H1 (cell line): ENCODE measurements at regions not wholly inside any gene's neighbourhood (a gene's known extent, or its start where the extent isn't known, plus 50 kb on each side); places are given as distances from the start of the nearest gene placed in this dataset.

Experiments
- CTCF ChIA-PET: fragments of 300-600 bp; sonication (Branson Sonifier 250); formaldehyde crosslinking; loops from one replicate; lab custom pipeline; 2021; ENCODE audit not compliant: partially characterized antibody; lab: Charles Lee
- POLR2A ChIA-PET: fragments of 300-600 bp; sonication (Branson Sonifier 250); formaldehyde crosslinking; loops from one replicate; lab custom pipeline; 2021; ENCODE audit warnings: inconsistent platforms; ENCODE audit not compliant: partially characterized antibody; lab: Charles Lee
- DNase-seq, 2 experiments: peaks; one replicate each; pipeline versions ENCODE4 v3.0.0 to v3.0.0-alpha.2; 2010 to 2022; ENCODE audit warnings: low spot score in 2 of 2, low read depth in 1 of 2, mixed read lengths in 1 of 2
- FAIRE-seq: peaks from 2 replicates; lab custom pipeline; 2011; peaks lifted over from hg19 to GRCh38; lab: Jason Lieb, UNC
- H2AFZ ChIP-seq: 2 replicates; pipeline ENCODE4 v1.8.1; 2012; ENCODE audit warnings: low read length, inconsistent platforms
- H2AK5ac ChIP-seq: 2 replicates; pipeline ENCODE4 v1.6.1; 2013; ENCODE audit warnings: low read depth, low read length
- H2BK120ac ChIP-seq: replicated peaks from 2 replicates; pipeline ENCODE3; 2013; ENCODE audit warnings: low read depth, low read length, inconsistent platforms
- H2BK12ac ChIP-seq: 2 replicates; pipeline ENCODE4 v1.6.1; 2013; ENCODE audit warnings: low read depth, low read length
- H2BK15ac ChIP-seq: 2 replicates; pipeline ENCODE4 v1.6.1; 2013; ENCODE audit warnings: low read length
- H2BK20ac ChIP-seq: 2 replicates; pipeline ENCODE4 v1.6.1; 2013; ENCODE audit warnings: low read length
- H2BK5ac ChIP-seq: 2 replicates; pipeline ENCODE4 v1.6.1; 2013; ENCODE audit warnings: low read depth, low read length
- H3K14ac ChIP-seq: 2 replicates; pipeline ENCODE4 v1.6.1; 2013; ENCODE audit warnings: inconsistent platforms; ENCODE audit not compliant: insufficient read length
- H3K18ac ChIP-seq: 2 replicates; pipeline ENCODE4 v1.6.1; 2013; ENCODE audit warnings: low read length; ENCODE audit errors: extremely low read depth
- H3K23ac ChIP-seq: 2 replicates; pipeline ENCODE4 v1.6.1; 2013; ENCODE audit warnings: inconsistent platforms; ENCODE audit not compliant: insufficient read length
- H3K23me2 ChIP-seq: 2 replicates; pipeline ENCODE4 v1.6.1; 2013; ENCODE audit warnings: low read depth, low read length
- H3K27ac ChIP-seq: 2 replicates; pipeline ENCODE4 v1.6.1; 2011; ENCODE audit warnings: low read depth, low read length, inconsistent platforms
- H3K27me3 ChIP-seq, 4 experiments: replicated peaks in 1 of 4; 1 replicate in 1 of 4; 2 replicates in 3 of 4; pipeline versions ENCODE4 v1.6.1 to v1.8.1; 2011 to 2013; ENCODE audit warnings: low read length in 3 of 4, mild to moderate bottlenecking in 3 of 4, inconsistent platforms in 2 of 4, mixed read lengths in 2 of 4, moderate library complexity in 1 of 4; ENCODE audit not compliant: control insufficient read depth in 3 of 4, insufficient read depth in 3 of 4; ENCODE audit errors: extremely low read depth in 1 of 4
- H3K36me3 ChIP-seq, 4 experiments: 2 replicates each; pipeline versions ENCODE4 v1.6.1 to v1.8.1; 2011 to 2013; ENCODE audit warnings: mild to moderate bottlenecking in 4 of 4, low read length in 3 of 4, moderate library complexity in 2 of 4, control low read depth in 1 of 4, inconsistent platforms in 1 of 4; ENCODE audit not compliant: insufficient read depth in 4 of 4, control insufficient read depth in 2 of 4
- H3K4ac ChIP-seq: replicated peaks from 2 replicates; pipeline ENCODE3; 2013; ENCODE audit warnings: low read length, low read depth, mixed read lengths, inconsistent platforms; ENCODE audit not compliant: insufficient read length
- H3K4me1 ChIP-seq, 4 experiments: replicated peaks in 1 of 4; 1 replicate in 1 of 4; 2 replicates in 3 of 4; pipeline versions ENCODE4 v1.6.1 to v1.8.1; 2011 to 2013; ENCODE audit warnings: low read length in 3 of 4, inconsistent platforms in 2 of 4, mixed read lengths in 1 of 4; ENCODE audit not compliant: insufficient read depth in 4 of 4, control insufficient read depth in 3 of 4
- H3K4me2 ChIP-seq, 2 experiments: 2 replicates each; pipeline versions ENCODE4 v1.6.1 to v1.8.1; 2011 to 2013; ENCODE audit warnings: low read depth in 2 of 2, low read length in 2 of 2, control low read depth in 1 of 2, inconsistent platforms in 1 of 2, mild to moderate bottlenecking in 1 of 2; ENCODE audit not compliant: insufficient read depth in 1 of 2
- H3K4me3 ChIP-seq, 4 experiments: fragments of 200-600, 300-600 bp in 1 of 4; sonication (generic), shearing (Covaris generic), sonication (Bioruptor Twin) in 1 of 4; 2 replicates each; pipeline versions ENCODE4 v1.5.1 to v1.8.1; 2011 to 2016; ENCODE audit warnings: low read length in 4 of 4, low read depth in 3 of 4, control low read depth in 2 of 4, inconsistent platforms in 2 of 4, mild to moderate bottlenecking in 2 of 4, mixed read lengths in 1 of 4, moderate library complexity in 1 of 4; ENCODE audit not compliant: insufficient read depth in 2 of 4; ENCODE audit errors: extremely low read depth in 1 of 4
- H3K56ac ChIP-seq: replicated peaks from 2 replicates; pipeline ENCODE3; 2013; ENCODE audit warnings: low read depth, mild to moderate bottlenecking, mixed read lengths, low read length, inconsistent platforms; ENCODE audit not compliant: insufficient read length
- H3K79me1 ChIP-seq: 2 replicates; pipeline ENCODE4 v1.6.1; 2013; ENCODE audit warnings: low read depth, low read length, control low read depth
- H3K79me2 ChIP-seq, 2 experiments: 2 replicates each; pipeline versions ENCODE4 v1.6.1 to v1.8.1; 2012 to 2013; ENCODE audit warnings: low read length in 2 of 2, mild to moderate bottlenecking in 2 of 2, inconsistent platforms in 1 of 2; ENCODE audit not compliant: insufficient read depth in 2 of 2, control insufficient read depth in 1 of 2
- H3K9ac ChIP-seq, 4 experiments: replicated peaks in 1 of 4; 1 replicate in 1 of 4; 2 replicates in 3 of 4; pipeline versions ENCODE4 v1.6.1 to v1.8.1; 2011 to 2013; ENCODE audit warnings: low read depth in 3 of 4, low read length in 3 of 4, control low read depth in 2 of 4, mild to moderate bottlenecking in 2 of 4, moderate library complexity in 2 of 4, inconsistent platforms in 1 of 4; ENCODE audit errors: extremely low read depth in 1 of 4
- H3K9me3 ChIP-seq, 2 experiments: 2 replicates each; pipeline versions ENCODE4 v1.6.1 to v1.8.1; 2012 to 2013; ENCODE audit warnings: mild to moderate bottlenecking in 2 of 2, moderate library complexity in 2 of 2, control low read depth in 1 of 2, inconsistent platforms in 1 of 2, low read depth in 1 of 2, low read length in 1 of 2, mixed read lengths in 1 of 2; ENCODE audit not compliant: insufficient read depth in 2 of 2
- H4K20me1 ChIP-seq, 2 experiments: replicated peaks in 1 of 2; 2 replicates each; pipeline versions ENCODE3 to v1.8.1; 2011 to 2013; ENCODE audit warnings: inconsistent platforms in 2 of 2, low read length in 2 of 2, mild to moderate bottlenecking in 1 of 2; ENCODE audit not compliant: insufficient read depth in 2 of 2, control insufficient read depth in 1 of 2
- H4K5ac ChIP-seq: 2 replicates; pipeline ENCODE4 v1.6.1; 2013; ENCODE audit warnings: low read length, low read depth, mixed read lengths, inconsistent platforms; ENCODE audit not compliant: insufficient read length
- H4K8ac ChIP-seq: 2 replicates; pipeline ENCODE4 v1.8.0; 2013; ENCODE audit warnings: mild to moderate bottlenecking, moderate library complexity, low read length, inconsistent platforms; ENCODE audit not compliant: insufficient read depth; ENCODE audit errors: extremely low read depth
- H4K91ac ChIP-seq: replicated peaks from 2 replicates; pipeline ENCODE3; 2013; ENCODE audit warnings: low read length, mixed read lengths, inconsistent platforms; ENCODE audit not compliant: insufficient read length
- CTBP2 ChIP-seq: IDR thresholded peaks from 2 replicates; pipeline ENCODE4 v1.7.0; 2011; ENCODE audit warnings: borderline replicate concordance, mild to moderate bottlenecking, moderate library complexity, mixed read lengths, low read length; ENCODE audit not compliant: insufficient read depth, insufficient read length
- EP300 ChIP-seq, 2 experiments: IDR thresholded peaks; 1 replicate in 1 of 2; 2 replicates in 1 of 2; pipeline ENCODE4 v1.6.1; 2011 to 2012; ENCODE audit warnings: low read depth in 2 of 2, low read length in 2 of 2, mild to moderate bottlenecking in 2 of 2, borderline replicate concordance in 1 of 2, inconsistent platforms in 1 of 2, moderate library complexity in 1 of 2
- EZH2 ChIP-seq: fragments of 200-600 bp; sonication (generic); IDR thresholded peaks from 2 replicates; pipeline ENCODE4 v1.7.1; 2012; ENCODE audit warnings: low read depth, mild to moderate bottlenecking, moderate library complexity, low read length, inconsistent platforms; ENCODE audit not compliant: severe bottlenecking
- MAFK ChIP-seq: IDR thresholded peaks from 2 replicates; pipeline ENCODE4 v1.6.1; 2012; ENCODE audit warnings: low read depth, mild to moderate bottlenecking, improper control_type of control experiment, low read length
- PHF8 ChIP-seq: fragments of 200-600 bp; sonication (generic); conservative IDR thresholded peaks from 2 replicates; pipeline ENCODE4 v1.7.1; 2012; ENCODE audit warnings: low read depth, mild to moderate bottlenecking, inconsistent platforms, low read length, moderate library complexity
- SIRT6 ChIP-seq: IDR thresholded peaks from one replicate; pipeline ENCODE4 v1.7.1; 2012; ENCODE audit warnings: low read length, inconsistent platforms
- WGBS, 2 experiments: shearing (Covaris generic) in 1 of 2; methylation state at CpG; one replicate each; pipeline versions ENCODE4 v1.1.6 to v1.1.7; 2013 to 2015; ENCODE audit warnings: low lambda C conversion rate in 2 of 2, mixed read lengths in 2 of 2, inconsistent platforms in 1 of 2, low coverage in 1 of 2, missing lambda C conversion rate in 1 of 2; ENCODE audit not compliant: insufficient replicate concordance in 2 of 2, insufficient coverage in 1 of 2, insufficient read length in 1 of 2; ENCODE audit errors: extremely low coverage in 1 of 2, missing lambda C conversion rate in 1 of 2; 5-methylcytosine and 5-hydroxymethylcytosine counted together

- H3K27ac ChIP-seq: no peak overlapping the region
- H3K23ac ChIP-seq: no peak overlapping the region
- H3K4me2 ChIP-seq: no peak overlapping the region
- no peak overlapping the region; the same call in 1 of the 2 replicates for H2BK15ac ChIP-seq
- H3K4me1 ChIP-seq: peaks cover 3 to 22% (median 10%) of the 10 kb centered on the region in 4 experiments; a peak in 5 of 7 replicates
- H3K9me3 ChIP-seq: no peaks in the 10 kb centered on the region
- no peaks in the 10 kb centered on the region for H3K36me3 ChIP-seq
- H3K79me1 ChIP-seq: no peaks in the 10 kb centered on the region
- H2AFZ ChIP-seq: no peak overlapping the region
- no peak for TF ChIP-seq CTBP2
- no peak for TF ChIP-seq EP300 (IDR thresholded peaks at IDR 0.05; ENCODE audit: borderline replicate concordance in 1 of 2, low read depth in 2 of 2, low read length in 2 of 2)
- TF ChIP-seq MAFK: no peak
- no peak for TF ChIP-seq EZH2
- no peak for TF ChIP-seq PHF8
- no peak for TF ChIP-seq SIRT6
- no peak overlapping the region; the same call in 1 of the 2 replicates for H2BK5ac ChIP-seq
- no peak overlapping the region for H3K56ac ChIP-seq
- 0 out of 2 replicates have a peak overlapping the region, but pooled peaks have one; percentile 34 for H2BK20ac ChIP-seq
- no peak overlapping the region for H2AK5ac ChIP-seq
- FAIRE-seq (no peak), DNase-seq (no peak)
- WGBS, 2 experiments: 83% methylated on average over 18 of the region's 18 CpGs; no CpG with 5 or more reads in 1 of the 2 experiments
- ChIA-PET CTCF (interaction anchor here (0.6 to 9.4 kb wide), 23 partner anchors 10 to 447 kb away, joined by 3 to 112 read pairs (median 4); partner anchors contain the start of gene NTF3), POLR2A (interaction anchor here (1.2 kb wide), 1 partner anchor 127 kb away, joined by 3 read pairs; no protein-coding TSS in a partner anchor)
- no peak overlapping the region for H4K5ac ChIP-seq
- no peak overlapping the region for H3K4me3 ChIP-seq
- no peak overlapping the region for H3K4ac ChIP-seq
- no peaks in the 10 kb centered on the region for H3K27me3 ChIP-seq
- peaks cover 0 to 1% of the 10 kb centered on the region in 2 experiments for H4K20me1 ChIP-seq
- H2BK12ac ChIP-seq: no peak overlapping the region
- no peaks in the 10 kb centered on the region for H3K79me2 ChIP-seq
- no peak overlapping the region for H3K14ac ChIP-seq
- H3K9ac ChIP-seq: no peak overlapping the region
- no peak overlapping the region for H4K8ac ChIP-seq
- no peak overlapping the region for H4K91ac ChIP-seq
- no peak overlapping the region for H2BK120ac ChIP-seq
- no peaks in the 10 kb centered on the region for H3K23me2 ChIP-seq
- no peak overlapping the region for H3K18ac ChIP-seq
These were observed 158.0 kb downstream of the KCNA5 start for GRCh38 chr12:5201554-5202218.
